NCI-H226 (cell line): ENCODE measurements at regions not wholly inside any gene's neighbourhood (a gene's known extent, or its start where the extent isn't known, plus 50 kb on each side); places are given as distances from the start of the nearest gene placed in this dataset.
"Not testable (repeated sequence)": the region's sequence is repeated elsewhere in the genome, so short reads cannot be mapped to it uniquely, and the experiment has no call there.

ENCODE experiments used
- DNase-seq: peaks from one replicate; pipeline ENCODE4 v3.0.0-alpha.2; 2015

GRCh38 chr2:71934595-71935261 lies 212.9 kb downstream of the CYP26B1 start:
- DNase-seq = no peak

DNA sequence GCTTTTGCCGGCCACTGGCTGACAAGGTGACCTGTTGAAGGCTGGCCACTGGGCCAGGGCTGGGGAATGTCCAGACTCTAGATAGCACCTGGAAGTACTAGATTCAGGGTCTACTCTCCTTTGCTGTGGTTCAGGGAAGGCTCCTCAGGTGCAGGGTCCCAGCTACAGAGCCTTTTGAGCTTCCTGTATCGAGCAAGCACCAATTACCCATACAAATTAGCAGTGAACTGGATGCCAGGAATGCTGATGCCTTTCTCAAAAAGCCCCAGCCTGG lies 213.4 kb downstream of the CYP26B1 start:
- DNase-seq = no peak

- no peak for DNase-seq
These were observed 214.0 kb downstream of the CYP26B1 start for GRCh38 chr2:71933467-71934319.

DNA sequence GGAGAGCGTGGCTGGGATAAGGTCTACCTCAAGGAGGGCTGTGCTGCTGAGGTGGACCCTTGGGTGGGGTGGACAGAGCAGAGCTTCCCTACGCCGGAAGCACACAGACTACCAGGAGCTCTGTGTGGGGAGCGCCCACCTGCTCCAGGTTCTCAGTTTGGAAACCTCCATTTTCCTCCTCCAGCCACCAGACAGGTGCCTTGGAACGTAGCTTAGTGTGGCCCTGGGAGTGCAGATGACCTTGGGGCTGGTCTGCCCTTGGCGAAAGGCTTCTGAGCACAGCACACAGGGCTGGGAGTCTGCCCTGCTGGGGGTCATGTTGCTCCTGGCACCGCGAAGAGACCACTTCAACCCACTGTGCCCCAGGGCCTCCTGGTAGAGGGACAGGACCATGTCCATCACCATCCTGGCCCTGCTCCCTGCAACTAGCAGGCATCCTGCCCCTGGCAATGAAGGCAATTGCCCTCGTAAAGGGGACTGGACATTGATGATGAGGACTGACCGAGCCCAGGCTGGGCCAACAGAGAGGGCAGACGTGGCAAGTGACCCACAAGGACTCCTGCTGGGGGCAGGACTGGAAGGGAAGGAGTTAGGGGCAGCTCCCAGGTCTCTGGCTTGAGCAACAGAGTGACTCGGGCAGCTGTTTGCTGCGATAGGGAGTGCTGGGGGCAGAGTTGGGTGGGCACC lies 214.7 kb downstream of the CYP26B1 start:
- no peak for DNase-seq

GRCh38 chr2:71932037-71932779 lies 215.5 kb downstream of the CYP26B1 start:
- DNase-seq = no peak

GRCh38 chr2:71930049-71930681 lies 217.5 kb downstream of the CYP26B1 start:
- no peak for DNase-seq

DNA sequence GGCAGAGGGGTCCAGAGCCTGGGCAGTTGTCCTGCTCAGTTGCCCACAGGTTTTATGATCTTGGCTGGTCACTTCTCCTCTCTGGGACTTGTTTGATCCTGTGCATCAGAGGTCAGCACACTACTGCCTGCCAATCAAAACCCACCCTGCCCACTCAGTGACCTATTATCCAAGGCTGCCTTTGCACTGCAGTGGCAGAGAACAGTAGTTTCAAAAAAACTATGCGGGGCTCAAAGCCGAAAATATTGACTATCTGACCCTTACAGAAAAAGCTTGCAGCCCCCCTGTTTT lies 218.2 kb downstream of the CYP26B1 start:
- DNase-seq = no peak

- DNase-seq = no peak
These were observed 218.8 kb downstream of the CYP26B1 start for GRCh38 chr2:71928734-71929481.

DNA sequence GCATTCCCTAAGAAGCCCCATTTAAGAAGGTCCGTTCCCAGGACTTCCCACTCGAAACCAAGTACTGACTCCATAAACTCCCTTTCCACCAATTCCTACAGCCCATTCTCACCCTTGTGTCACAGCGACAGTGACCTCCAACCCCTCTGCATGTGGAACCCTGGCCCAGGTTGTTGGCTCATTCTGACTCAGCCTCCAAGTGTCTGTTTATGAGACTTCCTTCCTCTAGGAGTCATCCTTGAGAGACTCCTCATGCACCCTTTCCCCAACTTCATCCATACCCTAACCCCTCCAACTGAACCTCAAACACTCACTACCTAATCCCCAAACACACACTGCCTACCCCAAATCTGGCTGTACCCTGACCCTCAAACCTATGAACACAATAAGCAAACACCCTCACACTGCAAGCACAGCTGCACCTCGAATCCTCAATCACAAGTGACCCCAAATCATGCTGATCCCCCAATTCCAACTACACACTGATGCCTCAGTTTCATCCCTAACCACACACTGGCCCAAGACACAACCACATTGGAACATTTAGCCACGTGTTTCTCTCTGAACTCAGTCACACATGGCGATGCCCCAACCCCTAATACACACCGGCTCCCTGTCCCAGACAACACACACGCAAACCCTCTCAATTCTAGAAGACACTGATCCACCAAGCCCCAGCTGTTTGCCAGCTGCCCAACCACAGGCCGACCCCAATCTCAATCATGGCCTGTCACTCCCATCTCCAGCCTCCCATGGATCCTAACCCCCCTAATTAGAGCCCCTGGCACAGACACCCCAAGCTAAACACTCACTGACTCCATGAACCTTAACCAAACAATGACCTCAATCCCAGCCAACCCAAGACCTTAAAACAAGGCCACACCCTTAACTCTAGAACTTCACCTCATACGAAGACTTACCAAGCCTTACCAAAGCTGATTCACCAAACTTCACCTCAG lies 219.6 kb downstream of the CYP26B1 start:
- DNase-seq = no peak

GRCh38 chr2:71926876-71927756 lies 220.5 kb downstream of the CYP26B1 start:
- no peak for DNase-seq

DNA sequence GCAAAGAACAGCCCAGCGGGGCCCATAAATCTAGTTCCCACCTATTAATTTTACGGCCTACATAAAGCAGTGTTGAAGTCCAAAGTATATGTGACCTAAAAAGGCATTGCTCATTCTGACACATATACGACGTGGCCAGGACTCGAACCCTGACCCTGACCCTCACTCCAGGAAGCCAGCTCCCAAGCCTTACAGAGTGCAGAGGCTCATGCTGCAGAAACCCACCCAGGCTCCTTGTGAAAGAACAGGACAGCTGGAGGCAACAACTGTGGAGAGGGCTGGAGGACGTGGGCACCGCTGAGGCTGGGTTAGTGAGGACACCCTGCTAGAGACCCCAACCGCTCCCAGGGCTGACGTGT lies 221.6 kb downstream of the CYP26B1 start:
- no peak for DNase-seq

DNA sequence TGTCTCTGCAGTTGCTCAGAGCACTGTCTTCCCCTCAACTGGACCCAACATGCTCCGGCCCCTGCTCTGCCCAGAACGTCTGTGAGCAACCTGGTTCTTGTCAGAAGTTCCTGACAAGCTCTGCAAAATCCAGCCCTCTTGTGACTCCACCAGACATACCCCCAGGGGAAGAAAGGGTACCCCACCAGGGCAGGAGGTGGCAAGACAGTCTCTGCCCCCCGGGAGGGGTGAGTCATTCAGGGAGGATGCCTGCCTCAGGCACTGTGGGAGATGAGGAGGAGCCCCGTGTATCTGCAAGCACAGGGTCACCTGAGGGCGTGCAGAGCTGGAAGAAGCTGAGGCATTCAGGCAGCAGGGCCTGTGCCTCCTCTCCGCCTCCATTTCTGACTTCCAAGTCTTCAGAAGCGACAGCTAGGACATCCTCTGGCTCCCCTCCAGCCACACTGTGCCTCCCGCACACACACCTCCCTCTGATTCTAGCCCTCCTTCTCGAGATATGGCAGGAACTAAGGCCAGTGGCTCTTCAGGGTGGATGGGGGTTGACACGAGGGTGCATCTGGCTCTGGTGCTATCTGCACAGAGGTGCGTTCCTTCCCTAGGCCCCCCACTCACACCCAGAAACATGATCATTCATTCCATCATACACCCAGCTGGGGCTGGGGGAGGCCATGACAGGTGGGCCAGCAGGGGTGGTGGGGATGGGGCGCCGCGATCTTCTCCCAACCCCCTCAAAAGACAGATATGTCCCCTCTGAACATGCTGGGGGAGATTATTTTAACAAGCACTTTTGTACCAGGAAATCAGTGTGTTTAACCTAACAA lies 222.2 kb downstream of the CYP26B1 start:
- peak; percentile 72 for DNase-seq

DNA sequence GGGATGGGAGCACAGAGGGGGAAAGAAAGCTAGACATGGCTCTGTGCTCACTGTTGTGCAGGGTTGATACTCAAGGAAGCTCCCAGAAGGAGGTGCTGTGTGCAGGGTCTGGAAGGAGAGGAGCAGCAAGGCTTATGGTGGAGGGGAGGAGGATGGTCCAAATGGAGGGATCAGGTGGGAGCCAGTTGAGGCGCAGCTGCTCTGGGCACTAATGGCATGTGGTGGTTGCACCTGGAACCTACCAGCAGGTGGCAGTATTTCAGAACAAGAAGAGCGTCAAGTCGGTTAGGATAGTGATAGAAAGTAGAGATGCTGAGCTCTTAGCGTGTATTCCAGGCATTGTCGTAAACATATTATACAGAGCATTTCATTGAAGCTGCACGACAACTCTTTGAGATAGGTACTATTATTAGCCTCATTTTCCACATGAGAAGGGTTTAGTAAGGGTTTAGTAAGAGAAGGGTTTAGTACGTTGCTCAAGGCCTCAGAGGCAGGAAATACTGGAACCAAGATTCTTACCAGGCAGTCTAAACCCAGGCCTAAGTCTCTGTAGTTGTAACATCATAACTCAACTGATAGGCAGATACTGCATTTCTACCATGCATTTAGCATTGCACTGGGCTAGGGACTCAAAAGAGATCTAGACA lies 223.7 kb downstream of the CYP26B1 start:
- DNase-seq = no peak

GRCh38 chr2:71923143-71923525 lies 224.5 kb downstream of the CYP26B1 start:
- no peak for DNase-seq

DNA sequence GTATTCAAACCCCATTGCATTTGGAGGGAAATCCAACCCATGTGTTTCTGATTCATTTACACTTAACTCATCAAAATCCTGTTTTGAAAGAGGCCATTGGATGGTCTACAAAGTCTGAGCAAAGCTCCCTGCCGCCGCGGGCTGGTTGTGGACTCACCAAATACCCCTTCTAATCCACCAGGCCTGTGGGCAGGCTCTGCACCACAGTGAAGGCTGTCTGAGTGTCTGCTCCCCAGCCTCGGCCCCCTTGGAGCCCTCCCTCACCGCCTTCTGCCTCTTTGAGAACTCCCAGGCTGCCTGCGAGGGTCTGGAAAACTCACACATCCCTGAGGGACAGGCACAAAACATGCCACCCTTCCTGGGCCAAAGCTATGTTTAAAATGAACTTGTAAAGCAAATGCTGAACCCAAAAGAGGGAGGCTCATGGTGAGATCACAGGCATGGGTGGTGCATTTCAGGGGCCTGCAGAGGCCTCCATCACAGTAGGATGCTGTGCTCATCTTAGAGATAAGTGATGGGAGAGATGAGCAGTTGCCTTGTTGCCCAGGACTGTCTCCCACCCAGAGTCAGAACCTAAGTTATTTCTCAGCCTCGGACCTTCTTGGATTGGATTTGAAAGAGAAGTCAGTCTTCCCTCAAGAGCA lies 225.0 kb downstream of the CYP26B1 start:
- no peak for DNase-seq

DNA sequence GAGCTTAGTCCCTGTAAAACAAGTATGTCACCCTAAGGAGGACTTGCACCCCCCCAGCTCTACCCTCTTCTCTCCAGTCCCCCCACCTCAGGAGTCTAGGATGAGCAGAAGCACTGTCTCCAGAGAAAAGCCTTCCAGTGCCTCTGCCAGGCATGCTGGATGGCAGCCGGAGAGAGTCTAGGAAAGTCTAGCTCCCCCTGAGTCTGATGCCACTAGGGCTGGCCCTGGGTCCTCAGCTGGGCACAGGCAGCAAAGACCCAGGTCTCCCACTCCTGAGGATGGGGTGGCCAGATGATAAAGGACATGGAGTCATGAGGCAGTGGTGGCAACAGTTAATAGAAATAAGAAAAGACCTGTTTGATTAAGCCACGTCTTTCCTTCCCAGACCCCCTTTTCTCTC lies 225.6 kb downstream of the CYP26B1 start:
- DNase-seq = no peak

DNA sequence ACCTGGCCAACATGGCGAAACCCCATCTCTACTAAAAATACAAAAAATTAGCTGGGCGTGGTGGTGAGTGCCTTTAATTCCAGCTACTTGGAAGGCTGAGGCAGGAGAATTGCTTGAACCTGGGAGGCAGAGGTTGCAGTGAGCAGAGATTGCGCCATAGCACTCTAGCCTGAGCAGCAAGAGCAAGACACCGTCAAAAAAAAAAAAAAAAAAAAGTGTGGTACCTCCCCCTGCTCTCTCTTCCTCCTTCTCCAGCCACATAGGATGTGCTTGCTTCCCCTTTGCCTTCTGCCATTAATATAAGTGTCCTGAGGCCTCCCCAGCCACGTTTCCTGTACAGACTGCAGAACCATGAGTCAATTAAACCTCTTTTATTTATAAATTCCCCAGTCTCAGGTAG lies 226.8 kb downstream of the CYP26B1 start:
- not testable (repeated sequence) for DNase-seq

GRCh38 chr2:71919708-71920107 lies 228.0 kb downstream of the CYP26B1 start:
- DNase-seq = no peak
